ENCODE measurements at regions not wholly inside any gene's neighbourhood (a gene's known extent, or its start where the extent isn't known, plus 50 kb on each side); places are given as distances from the start of the nearest gene placed in this dataset.

DNA sequence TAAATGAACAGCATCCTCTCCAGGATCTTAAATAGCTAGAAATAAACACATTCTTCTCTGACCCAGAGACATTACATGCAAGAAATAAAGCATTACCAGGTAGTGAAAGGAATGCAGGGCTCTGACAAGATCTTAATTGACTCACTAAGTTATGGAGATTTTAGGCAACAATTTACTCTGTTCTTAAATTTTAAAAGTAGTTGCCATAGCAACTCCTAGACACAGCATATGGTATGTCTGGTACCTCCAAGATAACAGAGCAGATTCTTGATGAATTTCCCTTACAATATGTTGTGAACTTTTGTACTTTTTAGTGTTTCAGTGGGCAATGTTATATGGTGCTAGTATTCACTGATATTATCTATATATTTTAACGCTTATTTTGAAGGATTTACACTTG lies 76.7 kb upstream of the G2E3 start:
- BruUV-seq (replicated peaks): no TSS peak
- Mint-ChIP-seq H3K36me3 (ENCODE audit: insufficient read depth, unreplicated experiment) (no peaks in the 10 kb centered on the region), H3K4me3 (ENCODE audit: unreplicated experiment) (no peak overlapping the region), H3K27me3 (ENCODE audit: insufficient read depth, unreplicated experiment) (peaks cover 55% of the 10 kb centered on the region), H3K27ac (ENCODE audit: low read depth, unreplicated experiment) (no peak overlapping the region), H3K9me3 (ENCODE audit: unreplicated experiment) (no peaks in the 10 kb centered on the region), H3K4me1 (ENCODE audit: insufficient read depth, unreplicated experiment) (no peaks in the 10 kb centered on the region)
- ChIA-PET CTCF (interaction anchor here (1.1 kb wide), 1 partner anchor 16 kb away, joined by 5 read pairs; no protein-coding TSS in a partner anchor), POLR2A (no interaction called here)
- no peak for DNase-seq (ENCODE audit: unreplicated experiment)
- intact Hi-C loops (cut with micrococcal nuclease): no loop called here
- TF ChIP-seq CTCF (IDR thresholded peaks at IDR 0.05; ENCODE audit: unreplicated experiment): no peak

- Mint-ChIP-seq H3K36me3 (ENCODE audit: insufficient read depth, unreplicated experiment) (no peaks in the 10 kb centered on the region), H3K4me1 (ENCODE audit: insufficient read depth, unreplicated experiment) (no peaks in the 10 kb centered on the region), H3K9me3 (ENCODE audit: unreplicated experiment) (no peaks in the 10 kb centered on the region), H3K4me3 (ENCODE audit: unreplicated experiment) (no peak overlapping the region), H3K27me3 (ENCODE audit: insufficient read depth, unreplicated experiment) (peaks cover 66% of the 10 kb centered on the region), H3K27ac (ENCODE audit: low read depth, unreplicated experiment) (no peak overlapping the region)
- TF ChIP-seq CTCF (IDR thresholded peaks at IDR 0.05; ENCODE audit: unreplicated experiment): no peak
- ChIA-PET CTCF (no interaction called here), POLR2A (no interaction called here)
- DNase-seq (ENCODE audit: unreplicated experiment): no peak
- intact Hi-C loops (cut with micrococcal nuclease): no loop called here
- BruUV-seq (replicated peaks): no TSS peak
Measured at GRCh38 chr14:30484201-30484600, 74.8 kb upstream of the G2E3 start.

GRCh38 chr14:30484976-30485375 lies 74.0 kb upstream of the G2E3 start:
- no peak for DNase-seq (ENCODE audit: unreplicated experiment)
- TF ChIP-seq CTCF (IDR thresholded peaks at IDR 0.05; ENCODE audit: unreplicated experiment): no peak
- ChIA-PET POLR2A (no interaction called here), CTCF (no interaction called here)
- Mint-ChIP-seq H3K36me3 (ENCODE audit: insufficient read depth, unreplicated experiment) (no peaks in the 10 kb centered on the region), H3K27me3 (ENCODE audit: insufficient read depth, unreplicated experiment) (peaks cover 66% of the 10 kb centered on the region), H3K27ac (ENCODE audit: low read depth, unreplicated experiment) (no peak overlapping the region), H3K4me3 (ENCODE audit: unreplicated experiment) (no peak overlapping the region), H3K4me1 (ENCODE audit: insufficient read depth, unreplicated experiment) (no peaks in the 10 kb centered on the region), H3K9me3 (ENCODE audit: unreplicated experiment) (no peaks in the 10 kb centered on the region)
- intact Hi-C loops (cut with micrococcal nuclease): no loop called here
- BruUV-seq (replicated peaks): no TSS peak

DNA sequence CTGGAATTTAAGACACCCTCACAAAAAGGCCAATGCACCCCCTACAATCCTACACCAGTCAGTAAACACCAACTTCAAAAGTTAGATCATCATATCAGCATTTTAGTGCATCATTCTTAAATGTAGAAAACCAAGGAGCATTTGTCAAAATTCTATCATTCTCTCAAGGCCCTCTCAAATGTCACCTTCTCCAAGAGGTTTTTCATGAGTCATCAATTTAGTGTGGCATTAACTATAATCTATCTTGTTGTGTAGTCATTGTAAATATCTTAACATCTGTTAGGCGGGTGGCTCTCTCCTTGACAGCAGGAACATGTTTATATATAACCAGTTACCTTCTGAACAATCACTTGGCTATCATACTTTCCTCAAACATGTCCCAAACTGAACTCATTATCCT lies 62.1 kb upstream of the G2E3 start:
- BruUV-seq (replicated peaks): no TSS peak
- H3K36me3 Mint-ChIP-seq (ENCODE audit: insufficient read depth, unreplicated experiment): no peaks in the 10 kb centered on the region
- H3K27me3 Mint-ChIP-seq (ENCODE audit: insufficient read depth, unreplicated experiment): peaks cover 60% of the 10 kb centered on the region
- H3K9me3 Mint-ChIP-seq (ENCODE audit: unreplicated experiment): no peaks in the 10 kb centered on the region
- intact Hi-C loops (cut with micrococcal nuclease): no loop called here
- ChIA-PET POLR2A (interaction anchor here (1.5 kb wide), 1 partner anchor 62 kb away, joined by 4 read pairs; the partner anchor contains the start of gene G2E3), CTCF (no interaction called here)
- H3K4me1 Mint-ChIP-seq (ENCODE audit: insufficient read depth, unreplicated experiment): no peaks in the 10 kb centered on the region
- no peak overlapping the region for H3K4me3 Mint-ChIP-seq (ENCODE audit: unreplicated experiment)
- no peak for DNase-seq (ENCODE audit: unreplicated experiment)
- H3K27ac Mint-ChIP-seq (ENCODE audit: low read depth, unreplicated experiment): no peak overlapping the region
- TF ChIP-seq CTCF (IDR thresholded peaks at IDR 0.05; ENCODE audit: unreplicated experiment): no peak
